Naive thymus-derived CD4-positive, alpha-beta T cell (primary cell): ENCODE measurements at regions not wholly inside any gene's neighbourhood (a gene's known extent, or its start where the extent isn't known, plus 50 kb on each side); places are given as distances from the start of the nearest gene placed in this dataset.

Source experiments
- ATAC-seq: fragments of 150-1000 bp; cut with Tn5 transposase; 2 replicates; pipeline ENCODE4 v1.10.0; 2021; ENCODE audit warnings: mild to moderate bottlenecking, moderate library complexity
- CTCF ChIA-PET: fragments of 350-600 bp; sonication (Branson Sonifier 250); formaldehyde crosslinking; loops from one replicate; lab custom pipeline; 2021; ENCODE audit warnings: antibody characterized with exemption; lab: Charles Lee
- POLR2A ChIA-PET: fragments of 350-600 bp; sonication (Branson Sonifier 250); formaldehyde crosslinking; loops from one replicate; lab custom pipeline; 2021; ENCODE audit warnings: antibody characterized with exemption, inconsistent platforms; lab: Charles Lee
- DNase-seq, 9 donors: peaks; one replicate each; pipeline versions ENCODE4 v3.0.0 to v3.0.0-alpha.2; 2020 to 2022; ENCODE audit warnings: mixed read lengths in 1 of 9
- H3K27ac ChIP-seq: one replicate; pipeline ENCODE4 v1.7.0; 2013; ENCODE audit warnings: mild to moderate bottlenecking, low read depth, low read length, moderate library complexity
- H3K27me3 ChIP-seq, 2 donors: one replicate each; pipeline ENCODE4 v1.7.0; 2013; ENCODE audit warnings: low read length in 2 of 2, mild to moderate bottlenecking in 2 of 2, moderate library complexity in 2 of 2; ENCODE audit not compliant: control insufficient read depth in 2 of 2, insufficient read depth in 2 of 2
- H3K36me3 ChIP-seq, 3 experiments: 1 replicate in 2 of 3; 2 replicates in 1 of 3; pipeline ENCODE4 v1.7.0; 2013; ENCODE audit warnings: low read length in 3 of 3, mild to moderate bottlenecking in 3 of 3, moderate library complexity in 1 of 3; ENCODE audit not compliant: insufficient read depth in 3 of 3, control insufficient read depth in 2 of 3
- H3K4me1 ChIP-seq, 2 donors: one replicate each; pipeline ENCODE4 v1.7.0; 2013; ENCODE audit warnings: low read length in 2 of 2, mild to moderate bottlenecking in 2 of 2, moderate library complexity in 1 of 2; ENCODE audit not compliant: control insufficient read depth in 2 of 2, insufficient read depth in 2 of 2
- H3K4me3 ChIP-seq: 2 replicates; pipeline ENCODE4 v1.7.0; 2013; ENCODE audit warnings: mild to moderate bottlenecking, low read length
- H3K9me3 ChIP-seq, 3 experiments: 1 replicate in 2 of 3; 2 replicates in 1 of 3; pipeline ENCODE4 v1.7.0; 2013; ENCODE audit warnings: low read length in 3 of 3; ENCODE audit not compliant: control insufficient read depth in 2 of 3
- H3K27ac Mint-ChIP-seq, 9 donors: one replicate each; pipeline ENCODE4 v1.8.0; 2020 to 2022; ENCODE audit warnings: mixed read lengths in 9 of 9, mild to moderate bottlenecking in 8 of 9, moderate library complexity in 5 of 9, inconsistent platforms in 2 of 9
- H3K27me3 Mint-ChIP-seq, 5 donors: one replicate each; pipeline ENCODE4 v1.8.0; 2021 to 2022; ENCODE audit warnings: mixed read lengths in 5 of 5, mild to moderate bottlenecking in 1 of 5
- H3K36me3 Mint-ChIP-seq, 5 donors: one replicate each; pipeline ENCODE4 v1.8.0; 2020 to 2022; ENCODE audit warnings: mixed read lengths in 5 of 5, mild to moderate bottlenecking in 3 of 5, inconsistent platforms in 1 of 5
- H3K4me1 Mint-ChIP-seq, 7 donors: one replicate each; pipeline ENCODE4 v1.8.0; 2020 to 2022; ENCODE audit warnings: mixed read lengths in 7 of 7, mild to moderate bottlenecking in 3 of 7, inconsistent platforms in 1 of 7
- H3K4me3 Mint-ChIP-seq, 10 donors: one replicate each; pipeline ENCODE4 v1.8.0; 2020 to 2022; ENCODE audit warnings: mild to moderate bottlenecking in 10 of 10, mixed read lengths in 10 of 10, moderate library complexity in 6 of 10, inconsistent platforms in 2 of 10
- H3K9me3 Mint-ChIP-seq, 11 donors: one replicate each; pipeline ENCODE4 v1.8.0; 2020 to 2022; ENCODE audit warnings: mixed read lengths in 11 of 11, mild to moderate bottlenecking in 4 of 11, inconsistent platforms in 1 of 11, moderate library complexity in 1 of 11
- intact Hi-C, 2 donors: fragments of 100-400 bp; cut with micrococcal nuclease; formaldehyde crosslinking; loops; one replicate each; pipeline ENCODE4 v1.15.1; 2023

GRCh38 chr16:82567175-82567574 lies 59.6 kb upstream of the CDH13 start:
- CTCF ChIA-PET = no interaction called here
- Mint-ChIP-seq H3K36me3 (no peaks in the 10 kb centered on the region), H3K9me3 (peaks cover 0 to 23% (median 9%) of the 10 kb centered on the region in 11 donors), H3K4me1 (no peaks in the 10 kb centered on the region), H3K27ac (no peak overlapping the region), H3K27me3 (peaks cover 0 to 14% (median 13%) of the 10 kb centered on the region in 5 donors), H3K4me3 (no peak overlapping the region)
- POLR2A ChIA-PET = no interaction called here
- H3K27me3 ChIP-seq = no peaks in the 10 kb centered on the region
- no peaks in the 10 kb centered on the region for H3K4me1 ChIP-seq
- no peaks in the 10 kb centered on the region for H3K9me3 ChIP-seq
- no peak overlapping the region for H3K27ac ChIP-seq
- no peak for DNase-seq
- intact Hi-C loops = no loop called here
- H3K4me3 ChIP-seq = no peak overlapping the region
- ATAC-seq = no peak
- no peaks in the 10 kb centered on the region for H3K36me3 ChIP-seq

- Histone ChIP-seq H3K4me1 (no peaks in the 10 kb centered on the region), H3K27ac (no peak overlapping the region), H3K9me3 (no peaks in the 10 kb centered on the region), H3K27me3 (no peaks in the 10 kb centered on the region), H3K36me3 (no peaks in the 10 kb centered on the region), H3K4me3 (no peak overlapping the region)
- ChIA-PET POLR2A (no interaction called here), CTCF (no interaction called here)
- Mint-ChIP-seq H3K4me3 (no peak overlapping the region), H3K27me3 (peaks cover 0 to 9% (median 0%) of the 10 kb centered on the region in 5 donors), H3K4me1 (no peaks in the 10 kb centered on the region), H3K27ac (no peak overlapping the region), H3K36me3 (no peaks in the 10 kb centered on the region), H3K9me3 (peaks cover 0 to 19% (median 8%) of the 10 kb centered on the region in 11 donors)
- intact Hi-C loops = no loop called here
- ATAC-seq (no peak), DNase-seq (no peak)
These were observed 63.4 kb upstream of the CDH13 start for GRCh38 chr16:82563401-82563800.

GRCh38 chr16:82562183-82562683 lies 64.5 kb upstream of the CDH13 start:
- Mint-ChIP-seq H3K27ac (no peak overlapping the region), H3K4me3 (no peak overlapping the region)

GRCh38 chr16:82560805-82561325 lies 65.9 kb upstream of the CDH13 start:
- CTCF ChIA-PET = no interaction called here
- intact Hi-C loops = no loop called here
- H3K27ac Mint-ChIP-seq = no peak overlapping the region
- Histone ChIP-seq H3K36me3 (no peaks in the 10 kb centered on the region), H3K27ac (no peak overlapping the region), H3K4me1 (no peaks in the 10 kb centered on the region), H3K9me3 (no peaks in the 10 kb centered on the region), H3K27me3 (no peaks in the 10 kb centered on the region), H3K4me3 (no peak overlapping the region)
- no peaks in the 10 kb centered on the region for H3K4me1 Mint-ChIP-seq
- ATAC-seq (no peak), DNase-seq (no peak)
- POLR2A ChIA-PET = no interaction called here
- H3K27me3 Mint-ChIP-seq = peaks cover 0 to 14% (median 0%) of the 10 kb centered on the region in 5 donors
- H3K9me3 Mint-ChIP-seq = peaks cover 0 to 24% (median 10%) of the 10 kb centered on the region in 11 donors
- H3K36me3 Mint-ChIP-seq = peaks cover 0 to 4% (median 0%) of the 10 kb centered on the region in 5 donors
- no peak overlapping the region for H3K4me3 Mint-ChIP-seq

More at GRCh38 chr16:82562183-82562683, 64.5 kb upstream of the CDH13 start:
- intact Hi-C loops = no loop called here
- CTCF ChIA-PET = no interaction called here
- POLR2A ChIA-PET = no interaction called here
- no peak overlapping the region for H3K27ac ChIP-seq
- no peaks in the 10 kb centered on the region for H3K27me3 ChIP-seq
- H3K36me3 Mint-ChIP-seq = peaks cover 0 to 4% (median 0%) of the 10 kb centered on the region in 5 donors
- H3K9me3 Mint-ChIP-seq = peaks cover 0 to 21% (median 10%) of the 10 kb centered on the region in 11 donors
- DNase-seq = no peak
- H3K27me3 Mint-ChIP-seq = peaks cover 0 to 8% (median 0%) of the 10 kb centered on the region in 5 donors
- no peaks in the 10 kb centered on the region for H3K4me1 Mint-ChIP-seq
- ATAC-seq = no peak
- H3K9me3 ChIP-seq = no peaks in the 10 kb centered on the region
- H3K4me3 ChIP-seq = no peak overlapping the region
- no peaks in the 10 kb centered on the region for H3K36me3 ChIP-seq
- H3K4me1 ChIP-seq = no peaks in the 10 kb centered on the region

- Mint-ChIP-seq H3K4me1 (no peaks in the 10 kb centered on the region), H3K4me3 (no peak overlapping the region), H3K36me3 (no peaks in the 10 kb centered on the region), H3K9me3 (peaks cover 0 to 5% (median 3%) of the 10 kb centered on the region in 11 donors), H3K27me3 (peaks cover 0 to 23% (median 11%) of the 10 kb centered on the region in 5 donors), H3K27ac (no peak overlapping the region)
- ChIA-PET CTCF (no interaction called here), POLR2A (no interaction called here)
- no peak for DNase-seq
- Histone ChIP-seq H3K4me3 (no peak overlapping the region), H3K36me3 (no peaks in the 10 kb centered on the region), H3K27me3 (no peaks in the 10 kb centered on the region), H3K4me1 (no peaks in the 10 kb centered on the region), H3K27ac (no peak overlapping the region), H3K9me3 (no peaks in the 10 kb centered on the region)
- intact Hi-C loops = no loop called here
- ATAC-seq = no peak
These were observed 82.2 kb upstream of the CDH13 start for GRCh38 chr16:82544378-82545160.

- CTCF ChIA-PET = no interaction called here
- H3K4me1 Mint-ChIP-seq = no peaks in the 10 kb centered on the region
- Histone ChIP-seq H3K36me3 (no peaks in the 10 kb centered on the region), H3K27ac (no peak overlapping the region), H3K4me1 (no peaks in the 10 kb centered on the region), H3K27me3 (no peaks in the 10 kb centered on the region), H3K4me3 (no peak overlapping the region), H3K9me3 (no peaks in the 10 kb centered on the region)
- no peak overlapping the region for H3K4me3 Mint-ChIP-seq
- peaks cover 0 to 14% (median 4%) of the 10 kb centered on the region in 11 donors for H3K9me3 Mint-ChIP-seq
- H3K27ac Mint-ChIP-seq = no peak overlapping the region
- no peak for DNase-seq
- ATAC-seq = no peak
- POLR2A ChIA-PET = no interaction called here
- H3K36me3 Mint-ChIP-seq = no peaks in the 10 kb centered on the region
- peaks cover 0 to 22% (median 16%) of the 10 kb centered on the region in 5 donors for H3K27me3 Mint-ChIP-seq
- intact Hi-C loops = no loop called here
These were observed 84.1 kb upstream of the CDH13 start for GRCh38 chr16:82542714-82543113.
